Renal cortex interstitium (tissue), 11 donors: ENCODE measurements at regions not wholly inside any gene's neighbourhood (a gene's known extent, or its start where the extent isn't known, plus 50 kb on each side); places are given as distances from the start of the nearest gene placed in this dataset.
A peak's percentile ranks its signal among the peaks of the same experiment; 100 is the strongest.

ENCODE experiments used
- DNase-seq, 11 donors: peaks; one replicate each; pipeline ENCODE4 v3.0.0-alpha.2; 2013; ENCODE audit warnings: low read depth in 9 of 11, low spot score in 4 of 11; ENCODE audit errors: extremely low read depth in 1 of 11

GRCh38 chr6:108734271-108734922 is 113.8 kb upstream of the ARMC2 start:
- DNase-seq = no peak

- DNase-seq = no peak
These were observed 112.8 kb upstream of the ARMC2 start for GRCh38 chr6:108735310-108736001.

GRCh38 chr6:108736002-108736361 is 112.2 kb upstream of the ARMC2 start:
- no peak for DNase-seq

GRCh38 chr6:108736832-108737231 is 111.4 kb upstream of the ARMC2 start:
- DNase-seq = no peak

- DNase-seq = no peak
These were observed 110.4 kb upstream of the ARMC2 start for GRCh38 chr6:108737594-108738546.

- no peak for DNase-seq
These were observed 109.4 kb upstream of the ARMC2 start for GRCh38 chr6:108738684-108739416.

- DNase-seq = no peak
These were observed 108.5 kb upstream of the ARMC2 start for GRCh38 chr6:108739496-108740330.

GRCh38 chr6:108741331-108741989 is 106.8 kb upstream of the ARMC2 start:
- no peak for DNase-seq

GRCh38 chr6:108742041-108742440 is 106.2 kb upstream of the ARMC2 start:
- no peak for DNase-seq

GRCh38 chr6:108744244-108744972 is 103.8 kb upstream of the ARMC2 start:
- DNase-seq = no peak

- DNase-seq = no peak
These were observed 103.2 kb upstream of the ARMC2 start for GRCh38 chr6:108744996-108745395.

- DNase-seq = no peak
These were observed 102.4 kb upstream of the ARMC2 start for GRCh38 chr6:108745664-108746336.

- DNase-seq = no peak
These were observed 101.9 kb upstream of the ARMC2 start for GRCh38 chr6:108746366-108746765.

- DNase-seq = peak in 9 of 11 donors; percentile 3 to 28 (median 15)
These were observed 101.2 kb upstream of the ARMC2 start for GRCh38 chr6:108746836-108747575.

- DNase-seq = no peak
These were observed 100.2 kb upstream of the ARMC2 start for GRCh38 chr6:108748055-108748454.

GRCh38 chr6:108748959-108749358 is 99.3 kb upstream of the ARMC2 start:
- DNase-seq = no peak
